ENCODE measurements at regions not wholly inside any gene's neighbourhood (a gene's known extent, or its start where the extent isn't known, plus 50 kb on each side); places are given as distances from the start of the nearest gene placed in this dataset.

- H3K9me3 ChIP-seq (ENCODE audit: insufficient read depth, low read length), result no peaks in the 10 kb centered on the region
- H3K79me2 ChIP-seq (ENCODE audit: insufficient read depth, low read length), result no peaks in the 10 kb centered on the region
- H3K36me3 ChIP-seq (ENCODE audit: low read length), result no peaks in the 10 kb centered on the region
- no peaks in the 10 kb centered on the region for H3K9me2 ChIP-seq (replicated peaks; ENCODE audit: insufficient read depth, low read length)
- H2AFZ ChIP-seq (ENCODE audit: low read depth, low read length, severe bottlenecking), result peak overlapping the region; percentile 8
- H3K27ac ChIP-seq (ENCODE audit: low read depth, low read length), result peak overlapping the region; percentile 25; the same call in 1 of the 2 replicates
- H3K27me3 ChIP-seq (ENCODE audit: low read length), result no peaks in the 10 kb centered on the region
- H3K4me3 ChIP-seq (ENCODE audit: insufficient read depth, low read length, poor library complexity, severe bottlenecking), result no peak overlapping the region
- TF ChIP-seq CTCF (IDR thresholded peaks at IDR 0.05; ENCODE audit: insufficient read depth, low read length, poor library complexity, severe bottlenecking), result no peak
- no peak for TF ChIP-seq EZH2phosphoT487 (conservative IDR thresholded peaks at IDR 0.05; ENCODE audit: low read length)
- H3F3A ChIP-seq (ENCODE audit: insufficient read depth), result peaks cover 8% of the 10 kb centered on the region; the same call in 1 of the 2 replicates
- peak overlapping the region; percentile 3 for H3K4me2 ChIP-seq (ENCODE audit: low read depth, low read length, poor library complexity, severe bottlenecking)
- H4K20me1 ChIP-seq (ENCODE audit: low read depth, low read length), result no peaks in the 10 kb centered on the region
- no peak overlapping the region for H3K9ac ChIP-seq (ENCODE audit: low read length)
Measured at GRCh38 chr6:11467364-11467763, 70.2 kb upstream of the TMEM170B start.

- H3K27ac ChIP-seq (ENCODE audit: low read depth, low read length), result 0 out of 2 replicates have a peak overlapping the region, but pooled peaks have one; percentile 94
- no peaks in the 10 kb centered on the region for H4K20me1 ChIP-seq (ENCODE audit: low read depth, low read length)
- no peaks in the 10 kb centered on the region for H3K79me2 ChIP-seq (ENCODE audit: insufficient read depth, low read length)
- H3K9me2 ChIP-seq (replicated peaks; ENCODE audit: insufficient read depth, low read length), result no peaks in the 10 kb centered on the region
- no peaks in the 10 kb centered on the region for H3K9me3 ChIP-seq (ENCODE audit: insufficient read depth, low read length)
- H3K36me3 ChIP-seq (ENCODE audit: low read length), result no peaks in the 10 kb centered on the region
- no peak overlapping the region for H3K4me2 ChIP-seq (ENCODE audit: low read depth, low read length, poor library complexity, severe bottlenecking)
- no peaks in the 10 kb centered on the region for H3K27me3 ChIP-seq (ENCODE audit: low read length)
- no peak overlapping the region for H2AFZ ChIP-seq (ENCODE audit: low read depth, low read length, severe bottlenecking)
- no peak overlapping the region for H3K9ac ChIP-seq (ENCODE audit: low read length)
- TF ChIP-seq CTCF (IDR thresholded peaks at IDR 0.05; ENCODE audit: insufficient read depth, low read length, poor library complexity, severe bottlenecking) (no peak), EZH2phosphoT487 (conservative IDR thresholded peaks at IDR 0.05; ENCODE audit: low read length) (no peak)
- H3K4me3 ChIP-seq (ENCODE audit: insufficient read depth, low read length, poor library complexity, severe bottlenecking), result no peak overlapping the region
- H3F3A ChIP-seq (ENCODE audit: insufficient read depth), result peaks cover 44% of the 10 kb centered on the region
Measured at GRCh38 chr6:11463398-11463780, 74.2 kb upstream of the TMEM170B start.

- Histone ChIP-seq H3K4me2 (ENCODE audit: low read depth, low read length, poor library complexity, severe bottlenecking) (no peak overlapping the region), H3K79me2 (ENCODE audit: insufficient read depth, low read length) (no peaks in the 10 kb centered on the region), H3K27ac (ENCODE audit: low read depth, low read length) (peak overlapping the region; percentile 94), H3K9me2 (replicated peaks; ENCODE audit: insufficient read depth, low read length) (no peaks in the 10 kb centered on the region), H3K27me3 (ENCODE audit: low read length) (no peaks in the 10 kb centered on the region), H3K4me3 (ENCODE audit: insufficient read depth, low read length, poor library complexity, severe bottlenecking) (no peak overlapping the region), H3K9ac (ENCODE audit: low read length) (no peak overlapping the region), H3K9me3 (ENCODE audit: insufficient read depth, low read length) (no peaks in the 10 kb centered on the region), H3K36me3 (ENCODE audit: low read length) (no peaks in the 10 kb centered on the region), H3F3A (ENCODE audit: insufficient read depth) (peaks cover 49% of the 10 kb centered on the region), H2AFZ (ENCODE audit: low read depth, low read length, severe bottlenecking) (no peak overlapping the region), H4K20me1 (ENCODE audit: low read depth, low read length) (no peaks in the 10 kb centered on the region)
- TF ChIP-seq CTCF (IDR thresholded peaks at IDR 0.05; ENCODE audit: insufficient read depth, low read length, poor library complexity, severe bottlenecking) (no peak), EZH2phosphoT487 (conservative IDR thresholded peaks at IDR 0.05; ENCODE audit: low read length) (no peak)
Measured at GRCh38 chr6:11462742-11463397, 74.7 kb upstream of the TMEM170B start.

Data from SU-DHL-6 (cell line).